Left lung (tissue), 4 donors: ENCODE measurements at regions not wholly inside any gene's neighbourhood (a gene's known extent, or its start where the extent isn't known, plus 50 kb on each side); places are given as distances from the start of the nearest gene placed in this dataset.
A peak's percentile ranks its signal among the peaks of the same experiment; 100 is the strongest.

Experiments used
- ATAC-seq: fragments of 200-7000 bp; cut with Tn5 transposase; one replicate; pipeline ENCODE4 v1.9.1; 2020; ENCODE audit warnings: moderate library complexity
- DNase-seq, 4 donors: peaks; one replicate each; pipeline ENCODE4 v3.0.0-alpha.2; 2013 to 2020
- H3K27ac ChIP-seq, 2 donors: fragments of 200-600 bp; sonication (generic) in 1 of 2; one replicate each; pipeline versions ENCODE4 v1.5.0 to v1.8.0; 2020 to 2021
- H3K27me3 ChIP-seq, 2 donors: fragments of 200-600 bp; sonication (generic) in 1 of 2; one replicate each; pipeline versions ENCODE4 v1.5.0 to v1.8.0; 2020 to 2021
- H3K36me3 ChIP-seq, 2 donors: fragments of 200-600 bp; sonication (generic) in 1 of 2; one replicate each; pipeline versions ENCODE4 v1.5.0 to v1.8.0; 2020 to 2021
- H3K4me1 ChIP-seq, 2 donors: fragments of 200-600 bp; one replicate each; pipeline ENCODE4 v1.8.0; 2021
- H3K4me3 ChIP-seq, 2 donors: fragments of 200-600 bp; sonication (generic) in 1 of 2; one replicate each; pipeline versions ENCODE4 v1.5.0 to v1.8.0; 2020 to 2021; ENCODE audit warnings: mild to moderate bottlenecking in 1 of 2
- H3K9me3 ChIP-seq, 2 donors: fragments of 200-600 bp; sonication (generic) in 1 of 2; one replicate each; pipeline versions ENCODE4 v1.5.0 to v1.8.0; 2020 to 2021
- intact Hi-C, 2 donors: fragments of 100-400 bp; cut with DNase I; formaldehyde crosslinking; loops; one replicate each; pipeline versions ENCODE4 v1.11.2 to v1.14.2; 2022
- TF ChIP-seq, protein P1 (sequence below), 2 donors: fragments of 200-600 bp; sonication (generic) in 1 of 2; IDR thresholded peaks; one replicate each; pipeline versions ENCODE4 v1.5.0 to v1.8.0; 2021; ENCODE audit warnings: antibody characterized with exemption in 2 of 2
- donor health status: DM: no; HTN: yes; CAD: no.
- donor health status: DM: no; HTN: no; CAD: no.

DNA sequence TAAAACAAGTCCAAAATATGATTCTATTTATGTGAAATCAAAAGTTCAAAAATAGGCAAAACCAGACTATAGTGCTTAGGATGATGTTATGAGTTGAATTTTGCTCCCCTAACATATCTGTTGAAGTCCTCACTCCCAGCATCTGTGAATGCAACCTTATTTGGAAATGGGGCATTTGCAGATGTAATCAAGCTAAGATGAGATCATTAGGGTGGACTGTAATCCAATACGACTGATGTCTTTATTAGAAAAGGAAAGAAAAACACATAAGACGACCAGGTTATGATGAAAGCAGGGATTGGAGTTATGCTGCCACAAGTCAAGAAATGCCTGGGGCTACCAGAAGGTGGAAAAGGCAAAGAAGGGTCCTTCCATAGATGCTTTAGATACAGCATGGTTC, 110.5 kb upstream of the CCDC39 start:
- H3K27ac ChIP-seq: no peak overlapping the region
- H3K4me1 ChIP-seq: no peaks in the 10 kb centered on the region
- H3K4me3 ChIP-seq: no peak overlapping the region
- no peaks in the 10 kb centered on the region for H3K27me3 ChIP-seq
- ATAC-seq (no peak), DNase-seq (no peak)
- no peaks in the 10 kb centered on the region for H3K36me3 ChIP-seq
- intact Hi-C loops: no loop called here
- TF ChIP-seq, protein P1, sequence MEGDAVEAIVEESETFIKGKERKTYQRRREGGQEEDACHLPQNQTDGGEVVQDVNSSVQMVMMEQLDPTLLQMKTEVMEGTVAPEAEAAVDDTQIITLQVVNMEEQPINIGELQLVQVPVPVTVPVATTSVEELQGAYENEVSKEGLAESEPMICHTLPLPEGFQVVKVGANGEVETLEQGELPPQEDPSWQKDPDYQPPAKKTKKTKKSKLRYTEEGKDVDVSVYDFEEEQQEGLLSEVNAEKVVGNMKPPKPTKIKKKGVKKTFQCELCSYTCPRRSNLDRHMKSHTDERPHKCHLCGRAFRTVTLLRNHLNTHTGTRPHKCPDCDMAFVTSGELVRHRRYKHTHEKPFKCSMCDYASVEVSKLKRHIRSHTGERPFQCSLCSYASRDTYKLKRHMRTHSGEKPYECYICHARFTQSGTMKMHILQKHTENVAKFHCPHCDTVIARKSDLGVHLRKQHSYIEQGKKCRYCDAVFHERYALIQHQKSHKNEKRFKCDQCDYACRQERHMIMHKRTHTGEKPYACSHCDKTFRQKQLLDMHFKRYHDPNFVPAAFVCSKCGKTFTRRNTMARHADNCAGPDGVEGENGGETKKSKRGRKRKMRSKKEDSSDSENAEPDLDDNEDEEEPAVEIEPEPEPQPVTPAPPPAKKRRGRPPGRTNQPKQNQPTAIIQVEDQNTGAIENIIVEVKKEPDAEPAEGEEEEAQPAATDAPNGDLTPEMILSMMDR (IDR thresholded peaks at IDR 0.05): no peak
- H3K9me3 ChIP-seq: no peaks in the 10 kb centered on the region

DNA sequence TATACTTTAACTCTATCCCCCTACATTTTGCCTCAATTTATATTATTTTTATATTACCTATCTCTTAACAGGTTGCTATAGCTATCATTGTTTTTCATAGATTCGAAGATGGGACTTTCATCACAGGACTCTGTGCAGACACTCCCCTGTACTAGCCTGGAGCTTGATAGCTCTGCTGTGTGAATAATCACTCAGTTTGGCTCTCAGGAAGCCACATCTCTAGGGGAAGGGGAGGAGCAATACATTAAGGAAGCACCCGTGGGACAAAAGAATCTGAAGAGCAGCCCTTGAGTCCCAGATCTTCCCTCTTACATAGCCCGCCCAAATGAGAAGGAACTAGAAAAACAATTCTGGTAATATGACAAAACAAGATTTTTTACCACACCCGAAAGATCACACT, 114.3 kb upstream of the FXR1 start:
- Histone ChIP-seq H3K4me3 (no peak overlapping the region), H3K9me3 (no peaks in the 10 kb centered on the region), H3K27ac (no peak overlapping the region), H3K36me3 (no peaks in the 10 kb centered on the region), H3K27me3 (no peaks in the 10 kb centered on the region), H3K4me1 (no peaks in the 10 kb centered on the region)
- TF ChIP-seq, protein P1 (IDR thresholded peaks at IDR 0.05): no peak
- DNase-seq: no peak
- intact Hi-C loops: no loop called here
- no peak for ATAC-seq

DNA sequence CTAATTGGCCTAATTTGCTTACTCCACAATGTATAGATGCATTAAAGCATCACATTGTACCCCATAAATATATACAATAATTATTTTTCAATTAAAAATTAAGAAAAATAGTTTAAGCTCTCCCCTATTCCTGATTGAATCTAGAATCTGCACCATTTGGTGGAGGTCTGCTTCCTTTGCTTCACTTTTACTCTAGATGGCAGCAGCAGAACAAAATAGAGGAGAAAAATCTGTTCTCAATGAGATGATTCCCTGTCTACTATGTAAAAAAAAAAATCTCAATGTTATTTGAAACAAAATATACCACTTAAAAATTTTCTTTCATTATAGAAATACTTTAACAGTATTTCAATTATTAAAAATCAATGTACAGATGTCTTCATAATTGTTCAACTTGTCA, 109.6 kb upstream of the FXR1 start:
- no peaks in the 10 kb centered on the region for H3K4me1 ChIP-seq
- intact Hi-C loops: no loop called here
- TF ChIP-seq, protein P1 (IDR thresholded peaks at IDR 0.05): peak in 1 of 2 donors; percentile 22
- peak in 1 of 4 donors; percentile 19 for DNase-seq
- ATAC-seq: no peak
- no peak overlapping the region for H3K27ac ChIP-seq
- no peaks in the 10 kb centered on the region for H3K36me3 ChIP-seq
- no peaks in the 10 kb centered on the region for H3K27me3 ChIP-seq
- no peaks in the 10 kb centered on the region for H3K9me3 ChIP-seq
- H3K4me3 ChIP-seq: no peak overlapping the region

DNA sequence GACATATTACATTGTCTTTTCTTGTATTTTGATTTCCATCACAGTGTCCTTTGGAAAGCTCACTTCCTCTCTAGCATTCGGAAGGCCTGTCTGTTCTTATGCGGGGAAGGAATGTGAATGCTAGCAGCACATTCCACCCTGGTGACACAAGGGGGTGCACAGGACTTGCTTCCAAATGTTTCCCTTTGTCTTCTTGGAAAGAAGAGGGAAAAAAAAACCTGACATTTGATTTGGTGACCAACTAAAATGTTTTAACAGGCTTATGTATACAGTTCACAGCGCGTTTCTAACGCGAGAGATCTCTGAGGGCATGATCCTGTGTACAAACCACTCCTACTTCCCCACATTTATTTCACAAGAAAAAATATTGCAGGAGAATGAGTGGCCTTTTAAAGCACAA, 107.6 kb upstream of the FXR1 start:
- intact Hi-C loops: no loop called here
- TF ChIP-seq, protein P1 (IDR thresholded peaks at IDR 0.05): no peak
- no peaks in the 10 kb centered on the region for H3K4me1 ChIP-seq
- H3K36me3 ChIP-seq: no peaks in the 10 kb centered on the region
- H3K4me3 ChIP-seq: no peak overlapping the region
- ATAC-seq: peak; percentile 57
- H3K27me3 ChIP-seq: no peaks in the 10 kb centered on the region
- DNase-seq: peak in 2 of 4 donors; percentile 26 to 39
- no peaks in the 10 kb centered on the region for H3K9me3 ChIP-seq
- no peak overlapping the region for H3K27ac ChIP-seq

DNA sequence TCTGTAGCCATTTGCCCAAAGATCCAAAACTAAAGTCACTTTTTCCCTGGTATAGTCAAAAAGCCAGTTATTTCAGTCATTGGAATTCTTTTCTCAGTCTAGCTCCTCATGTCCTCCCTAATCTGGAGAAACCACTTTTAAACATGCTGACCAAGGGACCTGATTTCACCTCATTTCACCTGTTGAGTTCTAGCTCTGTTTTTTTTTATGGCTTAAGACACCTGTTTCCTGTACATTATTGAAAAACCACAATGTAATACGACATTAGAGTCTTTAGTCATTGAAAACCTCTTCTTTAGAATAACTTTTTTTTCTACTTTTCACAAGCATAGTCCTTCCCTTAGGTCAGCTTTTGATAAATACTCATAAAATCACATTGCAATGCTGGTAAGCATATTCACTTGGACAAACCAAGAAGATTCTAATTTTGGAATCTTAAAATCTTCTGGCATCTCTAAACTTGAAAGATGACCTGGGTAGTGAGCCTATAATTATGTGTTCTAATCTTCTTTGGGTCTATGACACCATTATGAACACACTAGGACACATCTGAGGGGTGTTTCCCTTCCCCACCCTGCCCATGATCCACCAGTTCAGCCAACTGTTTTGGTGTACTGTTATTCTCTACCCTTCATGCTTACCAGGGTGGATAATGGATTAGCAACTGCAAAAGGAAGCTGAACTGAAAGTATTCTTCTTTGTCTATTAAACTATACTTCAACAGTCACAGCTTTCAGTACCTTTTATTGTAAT, 103.5 kb upstream of the FXR1 start:
- H3K36me3 ChIP-seq: no peaks in the 10 kb centered on the region
- TF ChIP-seq, protein P1 (IDR thresholded peaks at IDR 0.05): no peak
- H3K27ac ChIP-seq: no peak overlapping the region
- no peak overlapping the region for H3K4me3 ChIP-seq
- ATAC-seq (no peak), DNase-seq (no peak)
- H3K9me3 ChIP-seq: no peaks in the 10 kb centered on the region
- no peaks in the 10 kb centered on the region for H3K4me1 ChIP-seq
- intact Hi-C loops: no loop called here
- no peaks in the 10 kb centered on the region for H3K27me3 ChIP-seq
